ENCODE measurements at regions not wholly inside any gene's neighbourhood (a gene's known extent, or its start where the extent isn't known, plus 50 kb on each side); places are given as distances from the start of the nearest gene placed in this dataset.
"Not testable (repeated sequence)": the region's sequence is repeated elsewhere in the genome, so short reads cannot be mapped to it uniquely, and the experiment has no call there.

DNA sequence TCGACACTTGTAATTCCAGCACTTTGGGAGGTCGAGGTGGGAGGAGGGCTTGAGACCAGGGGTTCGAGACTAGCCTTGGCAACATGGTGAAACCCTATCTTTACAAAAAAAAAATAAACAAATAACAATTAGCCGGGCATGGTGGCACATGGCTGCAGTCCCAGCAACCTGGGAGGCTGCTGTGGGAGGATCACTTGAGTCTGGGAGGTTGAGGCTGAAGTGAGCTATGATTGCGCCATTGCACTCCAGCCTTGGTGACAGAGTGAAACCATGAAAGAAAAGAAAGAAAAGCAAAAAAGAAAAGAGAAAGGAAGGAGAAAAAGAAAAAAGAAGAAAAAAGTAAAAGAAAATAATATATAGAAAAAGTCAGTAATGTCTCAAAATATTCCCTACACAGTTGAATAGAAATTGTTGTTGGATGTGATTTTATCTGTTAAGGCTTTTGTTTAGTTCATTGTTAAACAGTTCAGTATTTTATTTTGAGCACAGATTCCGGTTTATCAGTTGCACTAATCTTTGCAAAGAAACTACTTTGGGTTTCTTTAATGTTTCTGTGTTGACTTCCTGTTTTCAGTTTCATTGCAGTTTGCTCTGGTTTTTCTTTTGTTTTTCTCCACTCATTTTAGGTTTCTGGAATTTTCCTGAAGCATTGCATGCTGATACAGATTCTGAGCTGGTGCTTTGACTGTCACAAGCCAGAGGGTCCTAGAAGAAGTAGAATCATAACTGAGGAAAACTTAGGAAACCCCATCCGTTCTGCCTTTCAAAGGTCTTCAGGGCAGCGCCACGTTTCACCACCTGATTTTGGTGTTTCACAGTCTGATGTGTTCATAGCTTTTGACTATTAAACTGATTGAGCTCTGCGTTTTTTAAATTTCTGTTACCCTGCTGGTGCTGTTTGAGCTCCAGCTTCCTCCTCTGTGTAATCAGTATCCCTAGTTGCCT, 378.6 kb upstream of the AMELY start:
- no peaks in the 10 kb centered on the region for H3K4me1 ChIP-seq (ENCODE audit: control insufficient read depth in 1 of 2, low read depth in 2 of 2)
- ATAC-seq (ENCODE audit: insufficient number of reproducible peaks, low FRiP score, low read depth) (no peak), DNase-seq (ENCODE audit: low spot score) (no peak)
- H3K27me3 ChIP-seq (replicated peaks; ENCODE audit: insufficient read depth): no peaks in the 10 kb centered on the region
- peak overlapping the region in 1 of 2 donors; percentile 8 for H3K27ac ChIP-seq
- H3K9me3 ChIP-seq: no peaks in the 10 kb centered on the region
- TF ChIP-seq, protein P1, sequence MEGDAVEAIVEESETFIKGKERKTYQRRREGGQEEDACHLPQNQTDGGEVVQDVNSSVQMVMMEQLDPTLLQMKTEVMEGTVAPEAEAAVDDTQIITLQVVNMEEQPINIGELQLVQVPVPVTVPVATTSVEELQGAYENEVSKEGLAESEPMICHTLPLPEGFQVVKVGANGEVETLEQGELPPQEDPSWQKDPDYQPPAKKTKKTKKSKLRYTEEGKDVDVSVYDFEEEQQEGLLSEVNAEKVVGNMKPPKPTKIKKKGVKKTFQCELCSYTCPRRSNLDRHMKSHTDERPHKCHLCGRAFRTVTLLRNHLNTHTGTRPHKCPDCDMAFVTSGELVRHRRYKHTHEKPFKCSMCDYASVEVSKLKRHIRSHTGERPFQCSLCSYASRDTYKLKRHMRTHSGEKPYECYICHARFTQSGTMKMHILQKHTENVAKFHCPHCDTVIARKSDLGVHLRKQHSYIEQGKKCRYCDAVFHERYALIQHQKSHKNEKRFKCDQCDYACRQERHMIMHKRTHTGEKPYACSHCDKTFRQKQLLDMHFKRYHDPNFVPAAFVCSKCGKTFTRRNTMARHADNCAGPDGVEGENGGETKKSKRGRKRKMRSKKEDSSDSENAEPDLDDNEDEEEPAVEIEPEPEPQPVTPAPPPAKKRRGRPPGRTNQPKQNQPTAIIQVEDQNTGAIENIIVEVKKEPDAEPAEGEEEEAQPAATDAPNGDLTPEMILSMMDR (IDR thresholded peaks at IDR 0.05): no peak
- no peak overlapping the region for H3K4me3 ChIP-seq
- no peaks in the 10 kb centered on the region for H3K36me3 ChIP-seq

DNA sequence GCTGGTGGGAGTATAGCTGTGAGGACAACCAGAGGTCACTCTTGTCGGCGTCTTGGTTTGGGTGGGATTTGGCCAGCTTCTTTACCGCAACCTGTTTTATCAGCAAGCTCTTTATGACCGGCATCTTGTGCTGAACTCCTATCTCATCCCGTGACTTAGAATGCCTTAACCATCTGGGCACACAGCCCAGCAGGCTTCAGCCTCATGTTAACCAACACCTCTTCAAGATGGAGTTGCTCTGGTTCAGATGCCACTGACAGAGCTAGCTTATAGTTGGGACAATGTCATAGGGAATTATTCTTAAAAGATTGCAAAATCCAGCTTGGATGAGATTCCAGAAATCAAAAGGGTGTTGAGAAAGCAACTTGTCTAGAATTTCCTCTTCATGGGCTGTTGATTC, 377.1 kb upstream of the AMELY start:
- Histone ChIP-seq H3K36me3 (no peaks in the 10 kb centered on the region), H3K4me1 (ENCODE audit: control insufficient read depth in 1 of 2, low read depth in 2 of 2) (no peaks in the 10 kb centered on the region), H3K27ac (no peak overlapping the region), H3K9me3 (no peaks in the 10 kb centered on the region), H3K27me3 (replicated peaks; ENCODE audit: insufficient read depth) (no peaks in the 10 kb centered on the region), H3K4me3 (no peak overlapping the region)
- no peak for ATAC-seq (ENCODE audit: insufficient number of reproducible peaks, low FRiP score, low read depth)
- no peak for DNase-seq (ENCODE audit: low spot score)
- TF ChIP-seq, protein P1 (IDR thresholded peaks at IDR 0.05): no peak

DNA sequence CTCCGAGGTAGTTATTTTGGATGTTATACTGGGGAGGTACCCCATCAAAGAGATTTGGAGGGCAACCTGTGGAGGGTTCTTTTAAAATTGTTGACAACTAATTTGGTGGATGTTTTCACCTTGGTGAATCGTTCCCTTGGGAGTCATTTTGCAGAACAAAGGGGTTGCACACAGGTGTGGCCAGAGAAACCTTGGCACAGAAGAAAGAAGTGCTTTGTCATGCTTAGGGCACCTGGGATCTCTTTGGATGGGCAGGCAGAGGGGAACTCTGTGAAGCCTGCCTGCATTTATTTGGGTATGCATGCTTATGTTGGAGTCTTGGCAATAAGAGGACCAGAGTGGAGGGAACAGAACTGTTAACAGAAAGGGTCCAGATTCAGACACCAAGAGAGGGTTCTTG, 376.4 kb upstream of the AMELY start:
- not testable (repeated sequence) for H3K9me3 ChIP-seq; H3K36me3 ChIP-seq; H3K4me3 ChIP-seq; H3K27ac ChIP-seq; H3K27me3 ChIP-seq (replicated peaks; ENCODE audit: insufficient read depth); ATAC-seq (ENCODE audit: insufficient number of reproducible peaks, low FRiP score, low read depth); DNase-seq (ENCODE audit: low spot score); H3K4me1 ChIP-seq (ENCODE audit: control insufficient read depth in 1 of 2, low read depth in 2 of 2)

DNA sequence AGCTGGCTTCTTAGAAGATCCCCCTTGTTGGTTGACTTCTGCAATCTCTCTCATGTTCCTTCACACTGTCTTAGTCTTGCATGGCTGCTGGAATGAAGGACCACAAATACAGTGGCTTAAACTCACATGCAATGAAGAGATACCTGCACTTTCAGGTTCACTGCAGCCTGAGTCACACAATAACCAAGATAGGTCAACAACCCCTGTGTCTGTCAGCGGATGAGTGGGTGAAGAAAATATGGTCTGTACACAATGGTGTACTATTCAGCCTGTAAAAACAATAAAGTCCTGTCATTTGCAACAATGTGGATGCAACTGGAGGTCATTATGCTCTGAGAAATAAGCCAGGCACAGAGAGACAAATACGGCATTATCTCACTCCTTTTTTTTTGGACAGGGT, 373.8 kb upstream of the AMELY start:
- ATAC-seq (ENCODE audit: insufficient number of reproducible peaks, low FRiP score, low read depth): no peak

DNA sequence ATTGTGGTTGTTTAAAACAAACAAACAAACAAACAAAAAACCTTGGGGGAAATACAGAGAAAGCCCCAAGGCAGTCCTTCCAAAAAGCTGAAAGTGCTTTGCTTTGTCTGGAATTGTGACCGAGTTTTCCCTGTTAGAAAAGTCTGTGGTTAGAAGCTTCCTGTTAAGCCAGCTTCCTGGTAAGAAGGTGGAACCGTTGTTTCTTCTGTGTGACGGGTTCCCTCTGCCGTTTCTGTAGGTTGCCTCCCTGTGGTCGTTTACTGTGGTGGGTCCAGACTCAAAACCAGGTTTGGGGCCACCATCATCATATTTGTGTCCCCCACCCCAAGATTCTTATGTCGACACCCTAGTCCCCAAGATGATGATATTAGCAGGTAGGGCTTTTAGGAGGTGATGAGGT, 371.4 kb upstream of the AMELY start:
- Histone ChIP-seq H3K27me3 (replicated peaks; ENCODE audit: insufficient read depth) (no peaks in the 10 kb centered on the region), H3K27ac (no peak overlapping the region), H3K4me3 (no peak overlapping the region), H3K4me1 (ENCODE audit: control insufficient read depth in 1 of 2, low read depth in 2 of 2) (peaks cover 0 to 12% of the 10 kb centered on the region in 2 donors), H3K9me3 (no peaks in the 10 kb centered on the region), H3K36me3 (no peaks in the 10 kb centered on the region)
- ATAC-seq (ENCODE audit: insufficient number of reproducible peaks, low FRiP score, low read depth): no peak
- TF ChIP-seq, protein P1 (IDR thresholded peaks at IDR 0.05): no peak
- DNase-seq (ENCODE audit: low spot score): no peak

More for the DNA sequence above, 373.8 kb upstream of the AMELY start:
- Histone ChIP-seq H3K9me3 (no peaks in the 10 kb centered on the region), H3K36me3 (no peaks in the 10 kb centered on the region), H3K4me1 (ENCODE audit: control insufficient read depth in 1 of 2, low read depth in 2 of 2) (no peaks in the 10 kb centered on the region), H3K27me3 (replicated peaks; ENCODE audit: insufficient read depth) (no peaks in the 10 kb centered on the region), H3K4me3 (no peak overlapping the region), H3K27ac (no peak overlapping the region)
- TF ChIP-seq, protein P1 (IDR thresholded peaks at IDR 0.05): no peak
- no peak for DNase-seq (ENCODE audit: low spot score)

DNA sequence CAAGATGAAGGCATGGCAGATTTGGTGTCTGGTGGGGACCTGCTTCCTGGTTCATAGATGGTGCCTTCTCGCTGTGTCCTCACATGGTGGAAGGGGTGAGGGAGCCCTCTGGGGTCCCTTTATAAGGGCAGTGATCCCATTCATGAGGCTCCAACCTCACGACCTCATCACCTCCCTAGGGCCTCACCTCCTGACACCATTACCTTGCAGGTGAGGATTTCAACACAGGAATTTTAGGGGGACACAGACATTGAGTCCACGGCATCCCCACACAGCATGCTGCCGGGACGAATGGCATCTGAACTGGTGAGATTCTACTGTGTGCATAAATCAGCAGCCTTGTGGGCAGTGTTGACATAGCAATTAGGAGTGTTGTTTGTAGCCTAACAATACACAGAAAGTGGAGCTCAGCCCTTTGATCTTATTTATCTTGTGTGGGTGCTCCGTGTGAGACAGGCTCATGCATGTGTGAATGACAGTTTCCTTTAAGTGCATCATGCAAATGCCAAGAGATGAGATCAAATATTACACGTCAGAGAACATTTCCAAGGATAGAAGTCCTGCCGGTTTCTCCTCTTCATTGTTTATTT, 368.7 kb upstream of the AMELY start:
- not testable (repeated sequence) for ATAC-seq (ENCODE audit: insufficient number of reproducible peaks, low FRiP score, low read depth); H3K9me3 ChIP-seq; H3K27me3 ChIP-seq (replicated peaks; ENCODE audit: insufficient read depth); H3K36me3 ChIP-seq; DNase-seq (ENCODE audit: low spot score); H3K4me3 ChIP-seq
- H3K4me1 ChIP-seq (ENCODE audit: control insufficient read depth in 1 of 2, low read depth in 2 of 2): peaks cover 0 to 12% of the 10 kb centered on the region in 2 donors
- peak overlapping the region in 1 of 2 donors; percentile 39 for H3K27ac ChIP-seq
